GM12872 (cell line): ENCODE measurements at regions not wholly inside any gene's neighbourhood (a gene's known extent, or its start where the extent isn't known, plus 50 kb on each side); places are given as distances from the start of the nearest gene placed in this dataset.

Experiments
- TF ChIP-seq, protein P1 (sequence below): IDR thresholded peaks from 3 replicates; pipeline ENCODE4 v1.5.1; 2011; ENCODE audit warnings: low read depth, mild to moderate bottlenecking, low read length, moderate library complexity; ENCODE audit not compliant: insufficient read depth

GRCh38 chr11:27218421-27219038 is 144.5 kb downstream of the CCDC34 start:
- TF ChIP-seq, protein P1, sequence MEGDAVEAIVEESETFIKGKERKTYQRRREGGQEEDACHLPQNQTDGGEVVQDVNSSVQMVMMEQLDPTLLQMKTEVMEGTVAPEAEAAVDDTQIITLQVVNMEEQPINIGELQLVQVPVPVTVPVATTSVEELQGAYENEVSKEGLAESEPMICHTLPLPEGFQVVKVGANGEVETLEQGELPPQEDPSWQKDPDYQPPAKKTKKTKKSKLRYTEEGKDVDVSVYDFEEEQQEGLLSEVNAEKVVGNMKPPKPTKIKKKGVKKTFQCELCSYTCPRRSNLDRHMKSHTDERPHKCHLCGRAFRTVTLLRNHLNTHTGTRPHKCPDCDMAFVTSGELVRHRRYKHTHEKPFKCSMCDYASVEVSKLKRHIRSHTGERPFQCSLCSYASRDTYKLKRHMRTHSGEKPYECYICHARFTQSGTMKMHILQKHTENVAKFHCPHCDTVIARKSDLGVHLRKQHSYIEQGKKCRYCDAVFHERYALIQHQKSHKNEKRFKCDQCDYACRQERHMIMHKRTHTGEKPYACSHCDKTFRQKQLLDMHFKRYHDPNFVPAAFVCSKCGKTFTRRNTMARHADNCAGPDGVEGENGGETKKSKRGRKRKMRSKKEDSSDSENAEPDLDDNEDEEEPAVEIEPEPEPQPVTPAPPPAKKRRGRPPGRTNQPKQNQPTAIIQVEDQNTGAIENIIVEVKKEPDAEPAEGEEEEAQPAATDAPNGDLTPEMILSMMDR: no peak

DNA sequence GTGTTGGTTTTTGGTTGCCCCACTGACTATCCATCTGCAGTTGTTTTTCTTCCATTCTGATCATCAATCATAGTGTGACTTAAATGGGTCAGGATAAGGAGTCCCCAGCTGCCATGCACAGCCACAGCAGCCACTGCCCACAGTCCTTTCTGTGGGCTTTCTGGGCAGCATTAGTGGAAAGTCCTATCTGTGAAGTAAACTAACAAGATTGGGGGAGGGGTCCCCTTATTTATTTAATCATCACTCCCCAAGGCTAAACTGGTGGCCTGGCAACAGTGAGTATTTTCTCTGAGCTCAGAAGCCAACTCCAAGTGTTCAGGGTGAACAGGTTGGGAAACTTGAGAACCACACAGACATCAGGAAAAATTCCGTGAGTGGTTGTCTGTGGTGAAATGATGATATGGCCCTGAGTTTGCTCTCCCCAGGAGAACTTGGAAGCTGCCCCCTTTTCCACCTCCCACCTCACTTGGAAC is 145.0 kb downstream of the CCDC34 start:
- TF ChIP-seq, protein P1: no peak

DNA sequence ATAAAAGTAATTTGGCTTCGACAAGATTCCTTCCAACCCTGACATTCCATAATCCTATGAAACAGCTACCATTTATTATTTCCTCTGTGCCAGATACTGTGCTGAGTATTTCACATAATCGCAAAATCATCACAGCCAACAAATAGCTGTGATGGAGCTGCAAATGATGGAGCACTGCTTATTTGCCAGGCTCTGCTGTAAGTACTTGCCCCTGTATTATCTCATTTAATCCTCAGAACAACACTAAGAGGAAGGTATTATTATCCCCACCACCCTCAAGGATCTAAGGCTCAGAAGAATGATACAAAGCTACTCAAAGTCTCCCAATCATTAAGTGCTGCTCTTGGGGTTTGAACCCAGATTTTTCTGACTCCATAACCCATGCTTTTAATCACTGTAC is 145.5 kb downstream of the CCDC34 start:
- TF ChIP-seq, protein P1: no peak

DNA sequence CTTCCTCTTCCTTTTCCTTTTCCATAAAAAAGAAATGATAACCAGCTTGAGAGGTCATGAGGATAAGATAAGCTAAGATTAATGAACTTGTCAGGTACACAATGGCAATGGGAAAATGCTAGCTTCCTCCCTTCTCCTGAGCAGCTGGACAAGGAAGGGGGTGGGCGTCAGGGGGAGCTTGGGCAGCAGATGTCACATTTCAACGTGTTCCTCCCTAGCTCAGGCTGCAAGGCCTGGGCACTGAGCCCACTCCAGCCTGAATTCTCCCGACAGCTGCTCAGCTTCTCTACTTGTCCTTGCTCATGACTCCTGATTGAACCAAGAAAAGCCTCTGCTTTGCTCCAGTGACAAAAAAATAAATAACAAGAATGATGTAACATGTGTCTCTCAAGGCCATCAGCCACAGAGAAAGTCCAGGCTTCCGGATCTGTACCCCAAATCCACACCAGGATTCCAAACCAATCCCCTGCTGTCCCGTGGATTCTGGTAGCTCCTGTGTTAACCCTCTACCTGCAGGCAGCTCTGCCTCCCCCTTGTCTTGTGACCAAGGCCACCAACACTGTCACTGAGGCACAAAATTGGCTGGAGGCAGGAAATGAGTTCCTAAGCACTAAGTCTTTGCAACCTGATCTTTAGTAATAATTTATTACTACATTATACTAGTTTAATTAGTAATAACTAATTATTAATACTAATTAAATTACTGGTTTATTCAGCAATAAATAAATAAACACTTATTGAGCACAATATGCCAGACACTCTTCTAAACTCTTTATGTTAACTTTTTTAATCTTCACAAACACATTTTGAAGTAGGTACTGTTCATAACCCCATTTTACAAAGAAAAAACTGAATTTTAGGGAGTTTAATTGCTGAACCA is 146.5 kb downstream of the CCDC34 start:
- TF ChIP-seq, protein P1: no peak

DNA sequence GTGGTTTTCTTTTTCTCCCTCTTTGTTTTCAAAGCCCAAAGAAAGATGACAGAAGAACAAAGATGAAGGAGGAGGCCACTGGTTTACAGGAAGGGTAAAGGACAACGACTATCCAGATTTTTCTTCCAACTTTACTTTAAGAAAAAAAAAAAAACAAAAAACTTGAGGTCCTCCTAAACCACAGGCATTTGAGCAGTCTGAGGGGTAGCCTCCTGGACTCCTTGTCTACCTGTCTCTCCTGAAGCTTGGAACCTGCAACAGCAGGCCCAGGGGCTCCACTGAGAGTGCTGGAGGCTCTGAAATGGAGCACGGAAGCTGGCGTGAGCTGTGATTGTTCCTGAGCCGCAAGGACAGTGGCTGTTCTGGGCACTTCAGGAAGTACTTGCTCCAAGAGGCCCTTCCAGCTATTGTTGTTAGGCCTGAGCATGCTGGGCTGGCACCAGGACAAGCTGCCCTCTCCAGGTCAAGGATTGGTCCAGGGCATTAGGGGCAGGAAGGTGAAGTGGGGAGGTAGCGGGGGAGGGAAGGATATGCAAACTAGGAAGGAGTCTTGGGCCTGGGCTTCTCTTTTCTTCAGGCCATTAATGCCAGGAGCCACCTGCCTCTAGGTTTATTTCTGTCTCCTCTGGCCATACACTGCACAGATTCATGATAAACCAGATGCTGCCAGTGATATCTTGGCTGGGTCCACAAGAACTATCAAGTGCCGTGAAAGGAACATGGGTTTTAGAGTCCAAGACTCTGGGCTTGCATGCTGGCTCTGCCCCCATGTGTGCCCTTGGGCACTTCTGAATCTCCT is 147.3 kb downstream of the CCDC34 start:
- TF ChIP-seq, protein P1: no peak

- TF ChIP-seq, protein P1: no peak
Measured at GRCh38 chr11:27214713-27215112, 148.3 kb downstream of the CCDC34 start.

GRCh38 chr11:27213232-27213660 is 149.8 kb downstream of the CCDC34 start:
- TF ChIP-seq, protein P1: no peak
